LoVo (cell line): ENCODE measurements at regions not wholly inside any gene's neighbourhood (a gene's known extent, or its start where the extent isn't known, plus 50 kb on each side); places are given as distances from the start of the nearest gene placed in this dataset.
A peak's percentile ranks its signal among the peaks of the same experiment; 100 is the strongest.
"Not testable (repeated sequence)": the region's sequence is repeated elsewhere in the genome, so short reads cannot be mapped to it uniquely, and the experiment has no call there.

Experiments used
- DNase-seq: peaks from one replicate; pipeline ENCODE4 v3.0.0-alpha.2; 2016; ENCODE audit warnings: low spot score

- no peak for DNase-seq
Observed at GRCh38 chr3:75321060-75321459, 343.1 kb upstream of the FRG2C start.

- DNase-seq: not testable (repeated sequence)
Observed at GRCh38 chr3:75323936-75324335, 340.2 kb upstream of the FRG2C start.

GRCh38 chr3:75325716-75326115 lies 338.4 kb upstream of the FRG2C start:
- no peak for DNase-seq

- no peak for DNase-seq
Observed at GRCh38 chr3:75327453-75327852, 336.7 kb upstream of the FRG2C start.

GRCh38 chr3:75329476-75330097 lies 334.5 kb upstream of the FRG2C start:
- no peak for DNase-seq

- DNase-seq: not testable (repeated sequence)
Observed at GRCh38 chr3:75330446-75330845, 333.7 kb upstream of the FRG2C start.

GRCh38 chr3:75332090-75332489 lies 332.0 kb upstream of the FRG2C start:
- DNase-seq: not testable (repeated sequence)

GRCh38 chr3:75332794-75333193 lies 331.3 kb upstream of the FRG2C start:
- DNase-seq: no peak

- no peak for DNase-seq
Observed at GRCh38 chr3:75334299-75334698, 329.8 kb upstream of the FRG2C start.

GRCh38 chr3:75337226-75337900 lies 326.8 kb upstream of the FRG2C start:
- DNase-seq: no peak

- DNase-seq: no peak
Observed at GRCh38 chr3:75338342-75338741, 325.8 kb upstream of the FRG2C start.

- DNase-seq: no peak
Observed at GRCh38 chr3:75341324-75342067, 322.6 kb upstream of the FRG2C start.

- no peak for DNase-seq
Observed at GRCh38 chr3:75342425-75342824, 321.7 kb upstream of the FRG2C start.

GRCh38 chr3:75350536-75350935 lies 313.6 kb upstream of the FRG2C start:
- DNase-seq: not testable (repeated sequence)

- peak; percentile 11 for DNase-seq
Observed at GRCh38 chr3:75362086-75362784, 301.9 kb upstream of the FRG2C start.

GRCh38 chr3:75372964-75373363 lies 291.2 kb upstream of the FRG2C start:
- DNase-seq: not testable (repeated sequence)

GRCh38 chr3:75379840-75380239 lies 284.3 kb upstream of the FRG2C start:
- not testable (repeated sequence) for DNase-seq

GRCh38 chr3:75380276-75380771 lies 283.8 kb upstream of the FRG2C start:
- DNase-seq: no peak

- DNase-seq: not testable (repeated sequence)
Observed at GRCh38 chr3:75384016-75384415, 280.1 kb upstream of the FRG2C start.

GRCh38 chr3:75388486-75389124 lies 275.5 kb upstream of the FRG2C start:
- not testable (repeated sequence) for DNase-seq

GRCh38 chr3:75393288-75393694 lies 270.8 kb upstream of the FRG2C start:
- not testable (repeated sequence) for DNase-seq

GRCh38 chr3:75394102-75394501 lies 270.0 kb upstream of the FRG2C start:
- not testable (repeated sequence) for DNase-seq
